Tibial nerve (tissue), 4 donors: ENCODE measurements at regions not wholly inside any gene's neighbourhood (a gene's known extent, or its start where the extent isn't known, plus 50 kb on each side); places are given as distances from the start of the nearest gene placed in this dataset.

ENCODE experiments used
- EP300 ChIP-seq, 2 donors: sonication (generic); formaldehyde crosslinking; IDR thresholded peaks; one replicate each; pipeline ENCODE4 v1.6.1; 2017; ENCODE audit warnings: antibody characterized with exemption in 2 of 2, mild to moderate bottlenecking in 1 of 2
- POLR2A ChIP-seq, 2 donors: fragments of 450-650 bp; IDR thresholded peaks; one replicate each; pipeline ENCODE4 v1.6.1; 2017; ENCODE audit warnings: antibody characterized with exemption in 2 of 2, mild to moderate bottlenecking in 2 of 2, moderate library complexity in 2 of 2
- TF ChIP-seq, protein P1 (sequence below), 5 experiments: fragments of 200-600 bp in 3 of 5; fragments of 450-650 bp in 2 of 5; sonication (generic) in 3 of 5; IDR thresholded peaks; one replicate each; pipeline ENCODE4 v1.5.1; 2016 to 2019; ENCODE audit warnings: antibody characterized with exemption in 5 of 5, mild to moderate bottlenecking in 3 of 5, moderate library complexity in 2 of 5

DNA sequence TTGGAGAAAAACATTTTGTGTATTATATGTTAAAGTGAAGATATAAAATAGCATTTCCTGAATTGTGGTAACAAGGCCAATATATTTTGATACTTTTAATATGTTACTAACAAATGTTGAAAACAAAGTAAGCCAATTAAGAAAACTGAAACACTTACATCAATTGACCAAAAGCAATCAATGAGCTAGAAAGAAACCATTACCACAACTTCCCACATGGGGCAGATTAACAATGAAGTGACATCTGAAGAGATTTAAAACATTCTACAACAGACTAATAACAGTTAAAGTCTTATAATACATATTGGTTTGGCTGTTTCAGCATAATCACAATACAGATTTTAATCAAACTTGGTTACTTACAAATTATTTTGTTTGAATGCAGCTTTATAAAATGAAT is 282.4 kb upstream of the NETO1 start:
- no peak for TF ChIP-seq POLR2A (IDR thresholded peaks at IDR 0.05)
- TF ChIP-seq, protein P1, sequence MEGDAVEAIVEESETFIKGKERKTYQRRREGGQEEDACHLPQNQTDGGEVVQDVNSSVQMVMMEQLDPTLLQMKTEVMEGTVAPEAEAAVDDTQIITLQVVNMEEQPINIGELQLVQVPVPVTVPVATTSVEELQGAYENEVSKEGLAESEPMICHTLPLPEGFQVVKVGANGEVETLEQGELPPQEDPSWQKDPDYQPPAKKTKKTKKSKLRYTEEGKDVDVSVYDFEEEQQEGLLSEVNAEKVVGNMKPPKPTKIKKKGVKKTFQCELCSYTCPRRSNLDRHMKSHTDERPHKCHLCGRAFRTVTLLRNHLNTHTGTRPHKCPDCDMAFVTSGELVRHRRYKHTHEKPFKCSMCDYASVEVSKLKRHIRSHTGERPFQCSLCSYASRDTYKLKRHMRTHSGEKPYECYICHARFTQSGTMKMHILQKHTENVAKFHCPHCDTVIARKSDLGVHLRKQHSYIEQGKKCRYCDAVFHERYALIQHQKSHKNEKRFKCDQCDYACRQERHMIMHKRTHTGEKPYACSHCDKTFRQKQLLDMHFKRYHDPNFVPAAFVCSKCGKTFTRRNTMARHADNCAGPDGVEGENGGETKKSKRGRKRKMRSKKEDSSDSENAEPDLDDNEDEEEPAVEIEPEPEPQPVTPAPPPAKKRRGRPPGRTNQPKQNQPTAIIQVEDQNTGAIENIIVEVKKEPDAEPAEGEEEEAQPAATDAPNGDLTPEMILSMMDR (IDR thresholded peaks at IDR 0.05): no peak
- TF ChIP-seq EP300 (IDR thresholded peaks at IDR 0.05): no peak
